Kidney (tissue), 13 donors: ENCODE measurements at regions not wholly inside any gene's neighbourhood (a gene's known extent, or its start where the extent isn't known, plus 50 kb on each side); places are given as distances from the start of the nearest gene placed in this dataset.

Experiments used
- DNase-seq, 5 donors: peaks; one replicate each; pipeline ENCODE4 v3.0.0-alpha.2; 2013 to 2020
- FAIRE-seq: peaks from 2 replicates; lab custom pipeline; 2012; peaks lifted over from hg19 to GRCh38; lab: Jason Lieb, UNC
- H3K27ac ChIP-seq, 2 donors: one replicate each; pipeline ENCODE4 v1.7.0; 2013; ENCODE audit warnings: low read depth in 2 of 2, low read length in 2 of 2, inconsistent platforms in 1 of 2
- H3K27me3 ChIP-seq: one replicate; pipeline ENCODE4 v1.7.1; 2013; ENCODE audit warnings: low read length, inconsistent platforms; ENCODE audit not compliant: control insufficient read depth, insufficient read depth
- H3K36me3 ChIP-seq, 3 donors: one replicate each; pipeline versions ENCODE4 v1.7.0 to v1.7.1; 2013; ENCODE audit warnings: low read length in 3 of 3, control low read depth in 1 of 3, inconsistent platforms in 1 of 3; ENCODE audit not compliant: insufficient read depth in 3 of 3, control insufficient read depth in 2 of 3
- H3K4me1 ChIP-seq, 3 donors: one replicate each; pipeline versions ENCODE4 v1.7.0 to v1.7.1; 2013; ENCODE audit warnings: low read length in 3 of 3, inconsistent platforms in 1 of 3, low read depth in 1 of 3; ENCODE audit not compliant: control insufficient read depth in 2 of 3, insufficient read depth in 2 of 3
- H3K4me3 ChIP-seq, 3 donors: one replicate each; pipeline versions ENCODE4 v1.7.0 to v1.8.1; 2013; ENCODE audit warnings: low read length in 3 of 3, control low read depth in 1 of 3, inconsistent platforms in 1 of 3
- H3K9ac ChIP-seq, 3 donors: one replicate each; pipeline versions ENCODE4 v1.7.0 to v1.7.1; 2013; ENCODE audit warnings: low read length in 3 of 3, control low read depth in 1 of 3, inconsistent platforms in 1 of 3
- H3K9me3 ChIP-seq, 3 donors: one replicate each; pipeline versions ENCODE4 v1.7.0 to v1.7.1; 2013; ENCODE audit warnings: low read length in 3 of 3, control low read depth in 1 of 3, inconsistent platforms in 1 of 3; ENCODE audit not compliant: control insufficient read depth in 2 of 3, insufficient read depth in 1 of 3
- CTCF ChIP-seq: IDR thresholded peaks from 3 replicates; pipeline ENCODE4 v1.5.1; 2012; ENCODE audit warnings: mild to moderate bottlenecking, moderate library complexity, borderline replicate concordance; ENCODE audit not compliant: insufficient read depth; ENCODE audit errors: extremely low read depth
- intact Hi-C: fragments of 100-400 bp; cut with DNase I; formaldehyde crosslinking; loops from one replicate; pipeline ENCODE4 v1.11.1; 2022
- donor health status: control.
- donor health status: control.
- donor health status: control.
- donor health status: control.
- donor health status: control.
- donor health status: DM: yes; HTN: yes; CAD: no.
- donor health status: Normal renal cell carcinoma (clear cell type).

GRCh38 chr1:177789956-177790355 lies 179.9 kb downstream of the SEC16B start:
- FAIRE-seq (no peak), DNase-seq (no peak)
- H3K27ac ChIP-seq, result no peak overlapping the region
- no peaks in the 10 kb centered on the region for H3K27me3 ChIP-seq
- H3K9me3 ChIP-seq, result no peaks in the 10 kb centered on the region
- no peaks in the 10 kb centered on the region for H3K36me3 ChIP-seq
- H3K9ac ChIP-seq, result no peak overlapping the region
- intact Hi-C loops, result no loop called here
- TF ChIP-seq CTCF, result no peak
- H3K4me3 ChIP-seq, result no peak overlapping the region
- peaks cover 8 to 15% (median 11%) of the 10 kb centered on the region in 3 donors for H3K4me1 ChIP-seq

GRCh38 chr1:177786176-177786745 lies 183.6 kb downstream of the SEC16B start:
- DNase-seq, result no peak
- intact Hi-C loops, result no loop called here
- H3K27me3 ChIP-seq, result no peaks in the 10 kb centered on the region
- H3K9ac ChIP-seq, result no peak overlapping the region
- peaks cover 0 to 3% (median 0%) of the 10 kb centered on the region in 3 donors for H3K4me1 ChIP-seq
- no peaks in the 10 kb centered on the region for H3K36me3 ChIP-seq
- no peak for TF ChIP-seq CTCF
- no peak overlapping the region for H3K4me3 ChIP-seq
- no peak overlapping the region for H3K27ac ChIP-seq
- FAIRE-seq, result no peak
- H3K9me3 ChIP-seq, result no peaks in the 10 kb centered on the region

DNA sequence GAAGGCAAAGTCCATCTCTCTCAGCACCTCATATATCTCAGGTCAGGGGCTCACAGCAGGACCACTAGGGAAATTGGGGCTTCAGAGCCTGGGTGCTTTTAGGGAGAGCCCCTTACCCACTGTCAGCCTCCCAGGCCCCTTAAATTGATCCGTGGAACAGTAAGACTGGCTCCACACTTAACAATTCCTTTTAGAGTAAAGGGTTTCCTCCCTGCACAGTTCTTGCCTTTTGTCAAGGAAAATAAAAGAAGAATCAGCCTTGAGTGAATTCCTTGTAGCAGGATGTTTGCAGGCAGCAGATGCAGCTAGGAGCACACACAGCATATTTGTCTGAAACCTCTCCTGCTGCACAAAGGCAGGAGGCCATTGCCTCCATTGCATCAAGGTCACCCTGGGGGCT lies 184.9 kb downstream of the SEC16B start:
- Histone ChIP-seq H3K9me3 (no peaks in the 10 kb centered on the region), H3K9ac (no peak overlapping the region), H3K27ac (no peak overlapping the region), H3K4me3 (no peak overlapping the region), H3K36me3 (no peaks in the 10 kb centered on the region), H3K27me3 (no peaks in the 10 kb centered on the region), H3K4me1 (no peaks in the 10 kb centered on the region)
- FAIRE-seq, result no peak
- no peak for DNase-seq
- TF ChIP-seq CTCF, result no peak
- intact Hi-C loops, result no loop called here

DNA sequence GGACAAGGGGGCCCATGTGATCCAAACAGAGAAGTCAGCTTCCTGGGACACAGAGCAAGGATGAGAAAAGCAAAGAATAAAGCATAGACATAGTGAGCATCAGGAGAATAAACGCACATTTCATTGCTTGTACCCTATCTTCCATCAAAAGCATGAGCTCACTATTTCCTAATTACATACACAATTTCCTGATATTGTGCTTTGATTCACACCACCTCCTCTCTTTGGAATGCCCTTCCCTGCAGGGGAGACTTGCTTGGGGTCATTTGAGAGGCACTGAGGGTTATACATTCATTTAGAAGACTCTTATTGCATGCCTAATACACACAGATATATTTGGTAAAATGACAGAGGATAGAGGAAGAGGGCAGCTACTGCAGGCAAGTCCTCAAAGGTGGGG lies 185.4 kb downstream of the SEC16B start:
- Histone ChIP-seq H3K36me3 (no peaks in the 10 kb centered on the region), H3K4me3 (no peak overlapping the region), H3K27ac (no peak overlapping the region), H3K27me3 (no peaks in the 10 kb centered on the region), H3K4me1 (no peaks in the 10 kb centered on the region), H3K9ac (no peak overlapping the region), H3K9me3 (no peaks in the 10 kb centered on the region)
- no peak for DNase-seq
- no peak for FAIRE-seq
- no peak for TF ChIP-seq CTCF
- intact Hi-C loops, result no loop called here
